ENCODE measurements at regions not wholly inside any gene's neighbourhood (a gene's known extent, or its start where the extent isn't known, plus 50 kb on each side); places are given as distances from the start of the nearest gene placed in this dataset.

DNA sequence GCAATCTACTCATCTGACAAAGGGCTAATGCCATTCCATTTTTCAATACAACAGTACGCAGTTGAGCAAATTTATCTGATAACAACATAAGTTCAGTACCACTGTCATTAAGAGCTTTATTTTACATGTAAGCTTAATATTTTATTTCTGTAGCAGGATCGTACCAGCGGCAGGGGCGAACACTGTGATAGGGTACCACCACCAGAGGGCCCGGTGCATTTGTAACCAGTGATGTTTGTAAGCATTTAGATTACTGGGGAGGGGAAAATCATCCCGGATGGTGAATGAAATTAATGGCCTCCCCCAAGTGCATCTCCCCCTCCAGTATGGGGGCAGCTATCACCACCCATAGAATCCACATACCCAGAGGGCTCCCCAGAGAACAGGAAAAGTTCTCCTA is 179.0 kb downstream of the ADGRA3 start:
- DNase-seq (ENCODE audit: extremely low read depth in 1 of 2, low read depth in 1 of 2): no peak

GRCh38 chr4:22334155-22334554 is 181.7 kb downstream of the ADGRA3 start:
- no peak for DNase-seq (ENCODE audit: extremely low read depth in 1 of 2, low read depth in 1 of 2)

GRCh38 chr4:22324422-22324821 is 191.4 kb downstream of the ADGRA3 start:
- no peak for DNase-seq (ENCODE audit: extremely low read depth in 1 of 2, low read depth in 1 of 2)

GRCh38 chr4:22323691-22324090 is 192.2 kb downstream of the ADGRA3 start:
- no peak for DNase-seq (ENCODE audit: extremely low read depth in 1 of 2, low read depth in 1 of 2)

GRCh38 chr4:22322996-22323395 is 192.9 kb downstream of the ADGRA3 start:
- no peak for DNase-seq (ENCODE audit: extremely low read depth in 1 of 2, low read depth in 1 of 2)

DNA sequence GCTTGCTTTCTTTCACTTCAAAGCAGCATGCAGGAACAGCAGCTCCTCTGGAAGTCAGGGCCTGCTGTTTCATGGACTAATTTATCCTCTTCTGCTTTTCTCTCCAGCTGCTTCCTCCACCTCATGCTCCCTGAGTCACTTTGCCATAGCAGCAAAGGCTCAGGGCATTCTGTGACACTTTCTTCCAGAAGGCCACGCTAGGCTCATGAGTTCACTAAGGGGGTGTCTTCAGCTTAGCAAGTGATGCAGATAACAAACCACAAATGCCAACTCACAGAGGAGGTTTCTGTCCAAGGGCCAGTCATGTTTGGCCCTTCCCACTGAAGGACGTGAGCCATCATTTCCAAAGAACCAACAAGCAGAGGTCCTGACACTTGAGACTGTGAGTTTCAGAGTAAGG is 200.2 kb downstream of the ADGRA3 start:
- no peak for DNase-seq (ENCODE audit: extremely low read depth in 1 of 2, low read depth in 1 of 2)

DNA sequence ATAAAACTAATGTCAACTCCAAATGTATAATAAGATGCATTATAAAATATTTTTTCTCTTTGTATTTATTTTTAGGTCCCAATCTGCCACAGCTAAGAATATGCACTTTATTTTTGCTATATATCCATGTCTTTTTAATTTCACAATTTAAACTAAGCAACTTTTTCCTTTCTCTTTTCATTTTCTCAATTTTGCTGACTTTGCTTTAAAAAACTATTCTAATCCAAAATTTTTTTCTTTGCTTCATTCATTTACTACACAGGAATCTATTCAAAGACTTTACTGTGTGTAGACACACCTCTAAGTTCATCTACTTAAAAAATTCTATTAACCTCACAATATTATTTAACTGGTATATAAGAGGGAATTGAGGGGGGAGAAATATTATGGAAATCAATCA is 201.9 kb downstream of the ADGRA3 start:
- DNase-seq (ENCODE audit: extremely low read depth in 1 of 2, low read depth in 1 of 2): no peak

- no peak for DNase-seq (ENCODE audit: extremely low read depth in 1 of 2, low read depth in 1 of 2)
Observed at GRCh38 chr4:22312113-22312512, 203.8 kb downstream of the ADGRA3 start.

DNA sequence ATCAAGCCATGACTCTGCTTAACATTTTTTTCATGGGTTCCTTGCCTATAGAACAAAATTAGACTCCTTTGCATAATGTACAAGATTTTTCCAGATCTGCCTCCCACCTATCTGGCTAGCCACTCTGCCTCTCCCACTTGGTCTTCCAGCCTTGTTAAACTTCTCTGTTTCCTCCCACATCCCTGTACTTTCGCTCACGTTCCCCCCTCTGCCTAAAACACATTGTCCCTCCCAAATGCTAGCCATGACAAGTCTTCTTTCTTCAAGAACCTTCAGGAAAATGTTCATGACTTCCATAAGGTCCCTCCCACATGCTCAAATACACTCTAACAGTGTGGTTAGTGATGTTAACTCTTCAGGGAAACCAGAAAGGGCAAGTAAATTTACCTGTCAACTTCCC is 214.6 kb downstream of the ADGRA3 start:
- DNase-seq (ENCODE audit: extremely low read depth in 1 of 2, low read depth in 1 of 2): no peak

- DNase-seq (ENCODE audit: extremely low read depth in 1 of 2, low read depth in 1 of 2): no peak
Observed at GRCh38 chr4:22299678-22300077, 216.2 kb downstream of the ADGRA3 start.

GRCh38 chr4:22287631-22288030 is 228.2 kb downstream of the ADGRA3 start:
- DNase-seq (ENCODE audit: extremely low read depth in 1 of 2, low read depth in 1 of 2): no peak

DNA sequence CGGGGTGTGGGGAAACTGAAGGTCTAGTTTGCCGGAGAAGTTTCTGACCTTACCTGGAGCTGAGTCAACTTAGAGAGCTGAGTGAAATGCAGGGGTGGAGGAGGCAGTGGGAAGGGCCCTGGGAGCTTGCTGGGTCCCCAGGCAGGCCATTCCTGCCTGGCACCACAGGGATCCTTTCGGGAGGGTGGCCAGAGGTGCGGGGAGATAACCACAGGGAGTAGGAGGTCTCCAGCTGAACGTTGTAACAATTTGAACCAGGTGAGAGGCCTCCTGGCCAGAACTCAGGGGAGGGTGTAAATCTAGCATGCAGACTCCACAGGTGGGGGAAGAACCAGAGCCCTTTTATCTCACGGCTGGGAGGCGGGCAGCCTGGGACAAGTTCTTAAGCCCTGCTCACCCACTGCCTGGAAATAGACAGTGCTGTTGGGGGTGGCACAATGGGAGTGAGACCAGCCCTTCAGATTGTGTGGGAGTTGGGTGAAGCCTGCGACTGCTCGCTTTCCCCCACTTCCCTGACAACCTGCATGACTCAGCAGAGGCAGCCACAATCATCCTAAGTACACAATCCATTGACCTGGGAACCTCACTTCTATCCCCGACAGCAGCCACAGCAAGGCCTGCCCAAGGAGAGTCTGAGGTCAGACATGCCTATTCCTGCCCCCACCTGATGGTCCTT is 247.4 kb downstream of the ADGRA3 start:
- no peak for DNase-seq (ENCODE audit: extremely low read depth in 1 of 2, low read depth in 1 of 2)

- DNase-seq (ENCODE audit: extremely low read depth in 1 of 2, low read depth in 1 of 2): no peak
Observed at GRCh38 chr4:22264261-22264660, 251.6 kb downstream of the ADGRA3 start.

DNA sequence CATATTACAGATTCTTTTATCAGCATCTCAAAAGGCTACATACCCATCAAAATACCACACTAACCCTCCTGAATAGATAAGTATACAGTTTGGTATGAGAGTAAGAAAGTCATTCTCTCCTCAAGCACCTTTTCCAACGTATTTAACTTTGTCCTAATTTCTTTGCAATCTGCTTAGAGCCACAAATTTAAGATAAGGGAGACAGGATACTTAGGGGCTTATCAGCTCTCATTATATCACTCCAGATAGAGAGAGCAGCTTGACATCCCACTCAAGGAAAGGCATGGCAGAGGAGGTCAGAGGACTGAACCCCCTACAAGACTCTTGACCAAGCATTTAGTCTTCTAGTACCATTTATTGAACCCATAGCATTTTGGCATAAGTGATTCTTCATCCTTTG is 262.4 kb downstream of the ADGRA3 start:
- DNase-seq (ENCODE audit: extremely low read depth in 1 of 2, low read depth in 1 of 2): no peak

DNA sequence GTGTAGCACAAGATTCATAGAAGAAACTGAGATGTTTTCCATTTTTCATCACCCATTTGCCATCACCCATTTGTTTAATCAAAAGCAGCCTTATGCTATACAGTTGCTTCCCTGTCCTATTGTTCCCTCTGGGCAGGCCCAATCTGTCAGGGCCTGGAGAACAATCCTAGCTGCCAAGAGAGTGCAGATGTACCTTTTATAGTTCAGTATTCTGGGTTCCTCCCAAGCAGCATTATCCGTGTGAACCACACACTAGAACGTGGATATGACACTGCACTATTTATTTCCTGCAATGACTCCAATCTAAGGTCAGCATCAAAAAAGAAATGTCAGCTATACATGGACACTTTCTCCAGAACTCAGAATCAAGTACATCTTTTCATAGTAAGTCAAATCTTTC is 269.0 kb downstream of the ADGRA3 start:
- no peak for DNase-seq (ENCODE audit: extremely low read depth in 1 of 2, low read depth in 1 of 2)

GRCh38 chr4:22245294-22245693 is 270.6 kb downstream of the ADGRA3 start:
- no peak for DNase-seq (ENCODE audit: extremely low read depth in 1 of 2, low read depth in 1 of 2)

- no peak for DNase-seq (ENCODE audit: extremely low read depth in 1 of 2, low read depth in 1 of 2)
Observed at GRCh38 chr4:22241415-22241814, 274.5 kb downstream of the ADGRA3 start.

- DNase-seq (ENCODE audit: extremely low read depth in 1 of 2, low read depth in 1 of 2): no peak
Observed at GRCh38 chr4:22240814-22241213, 275.1 kb downstream of the ADGRA3 start.

- no peak for DNase-seq (ENCODE audit: extremely low read depth in 1 of 2, low read depth in 1 of 2)
Observed at GRCh38 chr4:22238742-22239141, 277.1 kb downstream of the ADGRA3 start.

DNA sequence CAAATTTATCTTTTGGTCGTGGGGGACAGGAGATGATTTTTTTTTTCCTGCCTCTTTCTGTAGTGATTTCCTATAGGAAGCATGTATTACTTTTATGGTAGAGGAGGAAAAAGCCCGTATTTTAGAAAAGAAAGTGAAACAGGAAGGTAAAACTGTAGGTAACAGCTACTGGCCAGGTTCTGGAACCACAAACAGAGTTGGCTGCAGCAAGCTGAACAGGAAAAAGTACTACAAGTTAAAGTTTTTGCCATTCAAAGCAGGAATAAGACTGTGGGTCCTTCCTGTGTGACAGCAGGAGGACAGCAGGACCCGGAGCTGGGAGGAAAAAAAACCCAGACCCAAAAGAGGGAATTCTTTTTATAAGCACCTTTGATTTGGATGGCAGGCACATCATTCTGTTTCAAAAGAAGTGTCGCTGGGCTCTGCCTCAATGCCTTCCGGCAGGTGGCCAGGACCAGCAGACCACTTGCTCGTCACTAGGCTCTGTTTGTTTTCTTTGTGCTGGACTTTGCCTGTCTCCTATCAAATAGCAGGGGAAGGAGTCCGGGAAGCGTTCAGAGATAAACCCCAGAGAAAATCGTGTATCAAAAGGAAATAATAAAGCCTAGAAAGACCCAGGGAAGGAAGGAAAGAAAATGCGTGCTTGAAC is 277.9 kb downstream of the ADGRA3 start:
- no peak for DNase-seq (ENCODE audit: extremely low read depth in 1 of 2, low read depth in 1 of 2)

- DNase-seq (ENCODE audit: extremely low read depth in 1 of 2, low read depth in 1 of 2): peak; percentile 7 to 13
Observed at GRCh38 chr4:22237155-22237751, 278.6 kb downstream of the ADGRA3 start.

- DNase-seq (ENCODE audit: extremely low read depth in 1 of 2, low read depth in 1 of 2): no peak
Observed at GRCh38 chr4:22235698-22236097, 280.2 kb downstream of the ADGRA3 start.

Data from stimulated activated CD8-positive, alpha-beta memory T cell treated with anti-CD3 and anti-CD28 coated beads, Interleukin-7, amount 100 ng/mL, for 48 hours (primary cell).